Stomach (tissue), 8 donors: ENCODE measurements at regions not wholly inside any gene's neighbourhood (a gene's known extent, or its start where the extent isn't known, plus 50 kb on each side); places are given as distances from the start of the nearest gene placed in this dataset.

ENCODE experiments used
- DNase-seq, 2 donors: peaks; one replicate each; pipeline versions ENCODE4 v3.0.0 to v3.0.0-alpha.2; 2013 to 2019
- H3K27ac ChIP-seq, 5 donors: fragments of 200-600 bp in 4 of 5; sonication (generic) in 4 of 5; one replicate each; pipeline ENCODE4 v1.5.1; 2013 to 2019; ENCODE audit warnings: mild to moderate bottlenecking in 1 of 5, moderate library complexity in 1 of 5
- H3K27me3 ChIP-seq, 3 donors: fragments of 200-600 bp; sonication (generic); one replicate each; pipeline ENCODE4 v1.5.1; 2017 to 2019; ENCODE audit warnings: mixed run types in 1 of 3
- H3K36me3 ChIP-seq, 4 donors: fragments of 200-600 bp; sonication (generic); 1 replicate in 3 of 4; 2 replicates in 1 of 4; pipeline ENCODE4 v1.5.1; 2016 to 2019
- H3K4me1 ChIP-seq, 4 donors: fragments of 200-600 bp; sonication (generic); one replicate each; pipeline ENCODE4 v1.5.1; 2016 to 2019
- H3K4me3 ChIP-seq, 4 donors: fragments of 200-600 bp; sonication (generic) in 3 of 4; one replicate each; pipeline ENCODE4 v1.5.1; 2016 to 2019; ENCODE audit warnings: mild to moderate bottlenecking in 1 of 4
- H3K9me3 ChIP-seq, 4 donors: fragments of 200-600 bp; sonication (generic); one replicate each; pipeline ENCODE4 v1.5.1; 2016 to 2019
- CTCF ChIP-seq, 7 experiments: fragments of 450-650 bp in 4 of 7; fragments of 200-600 bp in 3 of 7; sonication (generic) in 3 of 7; IDR thresholded peaks; one replicate each; pipeline ENCODE4 v1.5.1; 2016 to 2019; ENCODE audit warnings: antibody characterized with exemption in 7 of 7, control low read depth in 2 of 7, mild to moderate bottlenecking in 1 of 7
- EP300 ChIP-seq: sonication (generic); formaldehyde crosslinking; IDR thresholded peaks from one replicate; pipeline ENCODE4 v1.6.1; 2017; ENCODE audit warnings: antibody characterized with exemption
- POLR2A ChIP-seq, 4 donors: fragments of 450-650 bp; IDR thresholded peaks; one replicate each; pipeline ENCODE4 v1.6.1; 2016; ENCODE audit warnings: antibody characterized with exemption in 4 of 4, control low read depth in 2 of 4, mild to moderate bottlenecking in 1 of 4, moderate library complexity in 1 of 4
- POLR2AphosphoS5 ChIP-seq, 3 donors: sonication (generic); formaldehyde crosslinking; IDR thresholded peaks; one replicate each; pipeline ENCODE4 v1.6.1; 2016; ENCODE audit warnings: antibody characterized with exemption in 3 of 3
- WGBS, 5 donors: extraction: QIAGEN DNeasy Blood & Tissue Kit in 3 of 5; methylation state at CpG; one replicate each; pipeline versions ENCODE4 v1.1.5 to v1.1.7; 2013 to 2018; 5-methylcytosine and 5-hydroxymethylcytosine counted together
- intact Hi-C: fragments of 100-400 bp; cut with DNase I; formaldehyde crosslinking; loops from one replicate; pipeline ENCODE4 v1.15.1; 2023; ENCODE audit warnings: low total_unique reads
- donor health status: healthy with polysubstance abuse.
- donor health status: Bipolar disorder and iron deficiency.
- donor health status: healthy.

- 75 to 89% (median 81%) methylated on average over 4 of the region's 4 CpGs for WGBS, 5 donors
- DNase-seq, result no peak
- Histone ChIP-seq H3K27ac (no peak overlapping the region), H3K9me3 (no peaks in the 10 kb centered on the region), H3K36me3 (no peaks in the 10 kb centered on the region), H3K4me1 (no peaks in the 10 kb centered on the region), H3K4me3 (no peak overlapping the region), H3K27me3 (no peaks in the 10 kb centered on the region)
- no peak for TF ChIP-seq POLR2A (IDR thresholded peaks at IDR 0.05)
- TF ChIP-seq EP300, result no peak
- no peak for TF ChIP-seq POLR2AphosphoS5 (IDR thresholded peaks at IDR 0.05)
- TF ChIP-seq CTCF (IDR thresholded peaks at IDR 0.05), result no peak
- intact Hi-C loops, result no loop called here
These were observed 138.0 kb upstream of the DNAH14 start for GRCh38 chr1:224791362-224791941.

GRCh38 chr1:224795591-224795990 is 133.9 kb upstream of the DNAH14 start:
- WGBS, 5 donors, result 46 to 89% (median 67%) methylated on average over 2 of the region's 2 CpGs
- TF ChIP-seq POLR2AphosphoS5 (IDR thresholded peaks at IDR 0.05) (no peak), POLR2A (IDR thresholded peaks at IDR 0.05) (no peak), CTCF (IDR thresholded peaks at IDR 0.05) (no peak), EP300 (no peak)
- DNase-seq, result no peak

GRCh38 chr1:224799083-224799482 is 130.4 kb upstream of the DNAH14 start:
- Histone ChIP-seq H3K27ac (no peak overlapping the region), H3K4me1 (no peaks in the 10 kb centered on the region), H3K27me3 (no peaks in the 10 kb centered on the region), H3K4me3 (no peak overlapping the region), H3K9me3 (no peaks in the 10 kb centered on the region), H3K36me3 (no peaks in the 10 kb centered on the region)
- TF ChIP-seq POLR2AphosphoS5 (IDR thresholded peaks at IDR 0.05) (no peak), CTCF (IDR thresholded peaks at IDR 0.05) (no peak), POLR2A (IDR thresholded peaks at IDR 0.05) (no peak), EP300 (no peak)
- 61 to 70% (median 66%) methylated on average over 3 of the region's 3 CpGs for WGBS, 5 donors
- no peak for DNase-seq
- intact Hi-C loops, result no loop called here

More at GRCh38 chr1:224795591-224795990, 133.9 kb upstream of the DNAH14 start:
- no peaks in the 10 kb centered on the region for H3K4me1 ChIP-seq
- H3K36me3 ChIP-seq, result no peaks in the 10 kb centered on the region
- no peak overlapping the region for H3K27ac ChIP-seq
- intact Hi-C loops, result no loop called here
- H3K9me3 ChIP-seq, result no peaks in the 10 kb centered on the region
- H3K4me3 ChIP-seq, result no peak overlapping the region
- no peaks in the 10 kb centered on the region for H3K27me3 ChIP-seq

- Histone ChIP-seq H3K36me3 (no peaks in the 10 kb centered on the region), H3K4me3 (no peak overlapping the region), H3K4me1 (no peaks in the 10 kb centered on the region), H3K27me3 (no peaks in the 10 kb centered on the region), H3K9me3 (no peaks in the 10 kb centered on the region), H3K27ac (no peak overlapping the region)
- WGBS, 5 donors, result 55 to 69% (median 64%) methylated on average over 8 of the region's 8 CpGs
- DNase-seq, result no peak
- no peak for TF ChIP-seq CTCF (IDR thresholded peaks at IDR 0.05)
- no peak for TF ChIP-seq POLR2AphosphoS5 (IDR thresholded peaks at IDR 0.05)
- no peak for TF ChIP-seq POLR2A (IDR thresholded peaks at IDR 0.05)
- no peak for TF ChIP-seq EP300
- intact Hi-C loops, result no loop called here
These were observed 128.9 kb upstream of the DNAH14 start for GRCh38 chr1:224800486-224801119.
